Keratinocyte (primary cell): ENCODE measurements at regions not wholly inside any gene's neighbourhood (a gene's known extent, or its start where the extent isn't known, plus 50 kb on each side); places are given as distances from the start of the nearest gene placed in this dataset.

ENCODE experiments used
- DNase-seq: peaks from one replicate; pipeline ENCODE4 v3.0.0-alpha.2; 2011; ENCODE audit warnings: low read depth, missing footprints, low spot score
- FAIRE-seq: peaks from 2 replicates; lab custom pipeline; 2011; peaks lifted over from hg19 to GRCh38; lab: Jason Lieb, UNC
- H2AFZ ChIP-seq: 2 replicates; pipeline ENCODE4 v1.6.0; 2012; ENCODE audit warnings: low read length, control low read depth, inconsistent platforms; ENCODE audit not compliant: control insufficient read depth
- H3K27ac ChIP-seq: 2 replicates; pipeline ENCODE4 v1.5.1; 2011; ENCODE audit warnings: low read length; ENCODE audit not compliant: control insufficient read depth, insufficient read depth
- H3K27me3 ChIP-seq: 3 replicates; pipeline ENCODE4 v1.6.0; 2011; ENCODE audit warnings: low read length; ENCODE audit not compliant: control insufficient read depth, insufficient read depth; ENCODE audit errors: extremely low read depth
- H3K36me3 ChIP-seq, 2 experiments: 2 replicates in 1 of 2; 3 replicates in 1 of 2; pipeline ENCODE4 v1.5.1; 2011; ENCODE audit warnings: low read length in 2 of 2, mild to moderate bottlenecking in 1 of 2; ENCODE audit not compliant: control insufficient read depth in 2 of 2, insufficient read depth in 2 of 2; ENCODE audit errors: extremely low read depth in 1 of 2
- H3K4me1 ChIP-seq: 3 replicates; pipeline ENCODE4 v1.5.1; 2011; ENCODE audit warnings: low read length; ENCODE audit not compliant: control insufficient read depth, insufficient read depth; ENCODE audit errors: extremely low read depth
- H3K4me2 ChIP-seq: 3 replicates; pipeline ENCODE4 v1.6.0; 2011; ENCODE audit warnings: low read depth, low read length; ENCODE audit not compliant: control insufficient read depth, insufficient read depth; ENCODE audit errors: extremely low read depth
- H3K4me3 ChIP-seq, 3 experiments: fragments of 200-600 bp in 1 of 3; sonication (generic) in 1 of 3; 2 replicates in 2 of 3; 3 replicates in 1 of 3; pipeline ENCODE4 v1.5.1; 2011 to 2016; ENCODE audit warnings: low read length in 3 of 3, mild to moderate bottlenecking in 3 of 3, control low read depth in 2 of 3, inconsistent platforms in 1 of 3, low read depth in 1 of 3, mixed read lengths in 1 of 3, mixed run types in 1 of 3, moderate library complexity in 1 of 3; ENCODE audit not compliant: control insufficient read depth in 2 of 3, insufficient read depth in 2 of 3; ENCODE audit errors: extremely low read depth in 1 of 3
- H3K79me2 ChIP-seq: 2 replicates; pipeline ENCODE4 v1.6.0; 2012; ENCODE audit warnings: low read length; ENCODE audit not compliant: control insufficient read depth, insufficient read depth
- H3K9ac ChIP-seq: 3 replicates; pipeline ENCODE4 v1.6.0; 2011; ENCODE audit warnings: low read length; ENCODE audit not compliant: control insufficient read depth, insufficient read depth; ENCODE audit errors: extremely low read depth
- H3K9me1 ChIP-seq: 3 replicates; pipeline ENCODE4 v1.6.0; 2011; ENCODE audit warnings: low read length; ENCODE audit not compliant: control insufficient read depth, insufficient read depth; ENCODE audit errors: extremely low read depth
- H3K9me3 ChIP-seq: 2 replicates; pipeline ENCODE4 v1.5.1; 2012; ENCODE audit warnings: low read depth, low read length; ENCODE audit not compliant: control insufficient read depth
- H4K20me1 ChIP-seq: 3 replicates; pipeline ENCODE4 v1.6.0; 2011; ENCODE audit warnings: low read length; ENCODE audit not compliant: control insufficient read depth, insufficient read depth; ENCODE audit errors: extremely low read depth
- CTCF ChIP-seq, 3 experiments: IDR thresholded peaks in 1 of 3; conservative IDR thresholded peaks in 1 of 3; optimal IDR thresholded peaks in 1 of 3; 2 replicates in 2 of 3; 3 replicates in 1 of 3; pipeline versions ENCODE3 to v1.5.1; 2011; ENCODE audit warnings: low read length in 3 of 3, mild to moderate bottlenecking in 3 of 3, moderate library complexity in 2 of 3, control low read depth in 1 of 3, inconsistent platforms in 1 of 3; ENCODE audit not compliant: insufficient read depth in 2 of 3; ENCODE audit errors: extremely low read depth in 1 of 3
- EZH2 ChIP-seq: IDR thresholded peaks from one replicate; pipeline ENCODE4 v1.6.1; 2012; ENCODE audit warnings: inconsistent platforms, mild to moderate bottlenecking, low read length, moderate library complexity
- dilution Hi-C: fragments of 300-500 bp; cut with MboI; formaldehyde crosslinking; loops from one replicate; pipeline ENCODE4 v1.7.0; 2020; ENCODE audit warnings: low sequenced_read_pairs; ENCODE audit not compliant: extremely low pct_ligation_motif_present

GRCh38 chr1:73564294-73564693 is 633.7 kb downstream of the LRRIQ3 start:
- FAIRE-seq (no peak), DNase-seq (no peak)
- Histone ChIP-seq H3K27ac (no peak overlapping the region), H3K4me2 (no peak overlapping the region), H3K79me2 (no peaks in the 10 kb centered on the region), H3K4me1 (no peaks in the 10 kb centered on the region), H3K9me1 (no peaks in the 10 kb centered on the region), H3K4me3 (no peak overlapping the region), H3K27me3 (no peaks in the 10 kb centered on the region), H3K9ac (no peak overlapping the region), H3K36me3 (no peaks in the 10 kb centered on the region), H2AFZ (no peak overlapping the region), H4K20me1 (no peaks in the 10 kb centered on the region), H3K9me3 (no peaks in the 10 kb centered on the region)
- dilution Hi-C loops, result no loop called here
- TF ChIP-seq EZH2 (no peak), CTCF (optimal IDR thresholded peaks at IDR 0.05 in 1 of 3, IDR thresholded peaks at IDR 0.05 in 1 of 3, conservative IDR thresholded peaks at IDR 0.05 in 1 of 3; ENCODE audit: extremely low read depth in 1 of 3, insufficient read depth in 2 of 3, low read length in 3 of 3) (no peak)

- Histone ChIP-seq H3K27ac (no peak overlapping the region), H3K36me3 (no peaks in the 10 kb centered on the region), H3K4me2 (no peak overlapping the region), H3K27me3 (no peaks in the 10 kb centered on the region), H3K9ac (no peak overlapping the region), H3K4me1 (no peaks in the 10 kb centered on the region), H2AFZ (no peak overlapping the region), H3K9me3 (no peaks in the 10 kb centered on the region), H3K9me1 (no peaks in the 10 kb centered on the region), H3K4me3 (no peak overlapping the region), H4K20me1 (no peaks in the 10 kb centered on the region), H3K79me2 (no peaks in the 10 kb centered on the region)
- DNase-seq (no peak), FAIRE-seq (no peak)
- dilution Hi-C loops, result no loop called here
- no peak for TF ChIP-seq EZH2
- no peak for TF ChIP-seq CTCF (optimal IDR thresholded peaks at IDR 0.05 in 1 of 3, IDR thresholded peaks at IDR 0.05 in 1 of 3, conservative IDR thresholded peaks at IDR 0.05 in 1 of 3; ENCODE audit: extremely low read depth in 1 of 3, insufficient read depth in 2 of 3, low read length in 3 of 3)
Measured at GRCh38 chr1:73556270-73556669, 641.7 kb downstream of the LRRIQ3 start.
